ENCODE measurements at regions not wholly inside any gene's neighbourhood (a gene's known extent, or its start where the extent isn't known, plus 50 kb on each side); places are given as distances from the start of the nearest gene placed in this dataset.

GRCh38 chr3:135889443-135889842 lies 76.1 kb upstream of the PPP2R3A start:
- no peak for TF ChIP-seq EP300 (IDR thresholded peaks at IDR 0.05; ENCODE audit: borderline replicate concordance)
- no peak for TF ChIP-seq YY1 (IDR thresholded peaks at IDR 0.05; ENCODE audit: low read depth)
- no peak for TF ChIP-seq ZBTB7A (IDR thresholded peaks at IDR 0.05; ENCODE audit: low read depth)
- TF ChIP-seq RAD21 (IDR thresholded peaks at IDR 0.05; ENCODE audit: low read depth) = no peak
- TF ChIP-seq CREB1 (IDR thresholded peaks at IDR 0.05; ENCODE audit: low read depth) = no peak

GRCh38 chr3:135891121-135891520 lies 74.4 kb upstream of the PPP2R3A start:
- peak; percentile 63 for TF ChIP-seq USF1 (IDR thresholded peaks at IDR 0.05)
- TF ChIP-seq MAX (IDR thresholded peaks at IDR 0.05) = no peak

- no peak for TF ChIP-seq TEAD4 (IDR thresholded peaks at IDR 0.05)
- no peak; the same call in 1 of the 2 replicates for TF ChIP-seq CEBPB (IDR thresholded peaks at IDR 0.05)
- TF ChIP-seq EP300 (IDR thresholded peaks at IDR 0.05; ENCODE audit: borderline replicate concordance) = no peak
- TF ChIP-seq RAD21 (IDR thresholded peaks at IDR 0.05; ENCODE audit: low read depth) = peak; percentile 92
These were observed 70.3 kb upstream of the PPP2R3A start for GRCh38 chr3:135895106-135895733.

- TF ChIP-seq CEBPB (IDR thresholded peaks at IDR 0.05) (peak; percentile 85), REST (IDR thresholded peaks at IDR 0.05; ENCODE audit: low read depth) (no peak)
These were observed 69.8 kb upstream of the PPP2R3A start for GRCh38 chr3:135895734-135896121.

- TF ChIP-seq TEAD4 (IDR thresholded peaks at IDR 0.05) (peak; percentile 75), CEBPB (IDR thresholded peaks at IDR 0.05) (no peak)
These were observed 68.9 kb upstream of the PPP2R3A start for GRCh38 chr3:135896613-135897012.

- TF ChIP-seq CREB1 (IDR thresholded peaks at IDR 0.05; ENCODE audit: low read depth) (no peak), TAF1 (IDR thresholded peaks at IDR 0.05; ENCODE audit: low read depth) (no peak), ZBTB7A (IDR thresholded peaks at IDR 0.05; ENCODE audit: low read depth) (no peak), TCF12 (IDR thresholded peaks at IDR 0.05; ENCODE audit: low read depth) (no peak), EGR1 (IDR thresholded peaks at IDR 0.05) (no peak), MAX (IDR thresholded peaks at IDR 0.05) (no peak), YY1 (IDR thresholded peaks at IDR 0.05; ENCODE audit: low read depth) (no peak), EP300 (IDR thresholded peaks at IDR 0.05; ENCODE audit: borderline replicate concordance) (no peak), NFIC (IDR thresholded peaks at IDR 0.05) (no peak), RAD21 (IDR thresholded peaks at IDR 0.05; ENCODE audit: low read depth) (no peak), USF1 (IDR thresholded peaks at IDR 0.05) (no peak), FOXM1 (IDR thresholded peaks at IDR 0.05; ENCODE audit: borderline replicate concordance, low read depth) (no peak), REST (IDR thresholded peaks at IDR 0.05; ENCODE audit: low read depth) (no peak), TEAD4 (IDR thresholded peaks at IDR 0.05) (no peak), CEBPB (IDR thresholded peaks at IDR 0.05) (no peak)
These were observed 67.8 kb upstream of the PPP2R3A start for GRCh38 chr3:135897715-135898114.

- no peak for TF ChIP-seq ZBTB7A (IDR thresholded peaks at IDR 0.05; ENCODE audit: low read depth)
- TF ChIP-seq FOXM1 (IDR thresholded peaks at IDR 0.05; ENCODE audit: borderline replicate concordance, low read depth) = no peak
- TF ChIP-seq EP300 (IDR thresholded peaks at IDR 0.05; ENCODE audit: borderline replicate concordance) = no peak
- no peak for TF ChIP-seq TCF12 (IDR thresholded peaks at IDR 0.05; ENCODE audit: low read depth)
- no peak for TF ChIP-seq CEBPB (IDR thresholded peaks at IDR 0.05)
- no peak for TF ChIP-seq CREB1 (IDR thresholded peaks at IDR 0.05; ENCODE audit: low read depth)
- TF ChIP-seq EGR1 (IDR thresholded peaks at IDR 0.05) = no peak
- no peak for TF ChIP-seq REST (IDR thresholded peaks at IDR 0.05; ENCODE audit: low read depth)
- no peak for TF ChIP-seq YY1 (IDR thresholded peaks at IDR 0.05; ENCODE audit: low read depth)
- TF ChIP-seq NFIC (IDR thresholded peaks at IDR 0.05) = no peak
- TF ChIP-seq RAD21 (IDR thresholded peaks at IDR 0.05; ENCODE audit: low read depth) = no peak
- no peak for TF ChIP-seq MAX (IDR thresholded peaks at IDR 0.05)
- no peak for TF ChIP-seq TAF1 (IDR thresholded peaks at IDR 0.05; ENCODE audit: low read depth)
- no peak for TF ChIP-seq TEAD4 (IDR thresholded peaks at IDR 0.05)
- TF ChIP-seq USF1 (IDR thresholded peaks at IDR 0.05) = no peak
These were observed 66.8 kb upstream of the PPP2R3A start for GRCh38 chr3:135898774-135899173.

Data from Ishikawa (cell line).